HepG2 (cell line): ENCODE measurements at regions not wholly inside any gene's neighbourhood (a gene's known extent, or its start where the extent isn't known, plus 50 kb on each side); places are given as distances from the start of the nearest gene placed in this dataset.

Source experiments
- ATAC-seq: fragments of 200-7000 bp; cut with Tn5 transposase; 3 replicates; pipeline ENCODE4 v1.9.1; 2020; ENCODE audit warnings: mild to moderate bottlenecking, moderate library complexity
- BruUV-seq: library from RNA; stranded (reverse); fragments of 400-500 nt; replicated peaks from 2 replicates; lab custom pipeline; 2021; lab: Mats Ljungman, UMichigan
- CTCF ChIA-PET: fragments of 300-600 bp; formaldehyde crosslinking; extraction: SDS; loops from one replicate; lab custom pipeline; 2021; ENCODE audit warnings: low total read pairs, inconsistent platforms, low intra/inter-chr PET ratio; lab: Yijun Ruan, JAX
- POLR2A ChIA-PET: fragments of 350-600 bp; sonication (Branson Sonifier 250); formaldehyde crosslinking; loops from one replicate; lab custom pipeline; 2020; ENCODE audit warnings: antibody characterized with exemption, inconsistent platforms; lab: Yijun Ruan, JAX
- DNase-seq: peaks from one replicate; pipeline ENCODE4 v3.0.0-alpha.2; 2015; ENCODE audit warnings: low spot score
- FAIRE-seq: peaks from 3 replicates; lab custom pipeline; 2011; peaks lifted over from hg19 to GRCh38; lab: Jason Lieb, UNC
- H2AFZ ChIP-seq: one replicate; pipeline ENCODE4 v1.6.1; 2011; ENCODE audit warnings: low read length, inconsistent platforms
- H3K27ac ChIP-seq: fragments of 300-600 bp; 3 replicates; pipeline ENCODE4 v1.8.0; 2011; ENCODE audit warnings: mixed run types, mild to moderate bottlenecking, mixed read lengths, low read length, inconsistent platforms; ENCODE audit not compliant: insufficient read depth; ENCODE audit errors: extremely low read length
- H3K27me3 ChIP-seq, 2 experiments: fragments of 200-600 bp in 1 of 2; 2 replicates in 1 of 2; 3 replicates in 1 of 2; pipeline versions ENCODE4 v1.6.0 to v1.8.0; 2011; ENCODE audit warnings: low read length in 2 of 2, mild to moderate bottlenecking in 2 of 2, moderate library complexity in 2 of 2, inconsistent platforms in 1 of 2; ENCODE audit not compliant: insufficient read depth in 2 of 2, control insufficient read depth in 1 of 2
- H3K36me3 ChIP-seq, 2 experiments: fragments of 200-600 bp in 1 of 2; replicated peaks in 1 of 2; 2 replicates in 1 of 2; 3 replicates in 1 of 2; pipeline versions ENCODE4 v1.5.1 to v1.8.0; 2011; ENCODE audit warnings: low read length in 2 of 2, inconsistent platforms in 1 of 2; ENCODE audit not compliant: insufficient read depth in 2 of 2, control insufficient read depth in 1 of 2
- H3K4me1 ChIP-seq: 2 replicates; pipeline ENCODE4 v1.5.1; 2012; ENCODE audit warnings: low read length, inconsistent platforms; ENCODE audit not compliant: insufficient read depth
- H3K4me2 ChIP-seq: 2 replicates; pipeline ENCODE4 v1.6.0; 2011; ENCODE audit warnings: low read depth, low read length, inconsistent platforms
- H3K4me3 ChIP-seq, 3 experiments: fragments of 200-600 bp in 1 of 3; sonication (generic), shearing (Covaris generic) in 1 of 3; replicated peaks in 1 of 3; 2 replicates each; pipeline ENCODE4 v1.5.1; 2011 to 2016; ENCODE audit warnings: low read length in 3 of 3, inconsistent platforms in 2 of 3, low read depth in 2 of 3, mild to moderate bottlenecking in 2 of 3, control low read depth in 1 of 3, mixed read lengths in 1 of 3; ENCODE audit not compliant: insufficient read depth in 1 of 3
- H3K79me2 ChIP-seq: one replicate; pipeline ENCODE4 v1.6.1; 2011; ENCODE audit warnings: low read length, inconsistent platforms; ENCODE audit not compliant: insufficient read depth
- H3K9ac ChIP-seq: 2 replicates; pipeline ENCODE4 v1.6.0; 2011; ENCODE audit warnings: mild to moderate bottlenecking, low read depth, low read length, inconsistent platforms; ENCODE audit not compliant: insufficient read depth
- H3K9me3 ChIP-seq: 2 replicates; pipeline ENCODE4 v1.5.1; 2012; ENCODE audit warnings: mild to moderate bottlenecking, low read length
- H4K20me1 ChIP-seq: 2 replicates; pipeline ENCODE4 v1.6.0; 2011; ENCODE audit warnings: inconsistent platforms, mild to moderate bottlenecking, low read length, moderate library complexity; ENCODE audit not compliant: insufficient read depth
- ATF7 ChIP-seq, 2 experiments: fragments of 450-650 bp in 1 of 2; sonication (generic) in 1 of 2; formaldehyde crosslinking in 1 of 2; IDR thresholded peaks; 2 replicates each; pipeline versions ENCODE4 v1.4.0 to v1.6.1; 2016 to 2020; ENCODE audit warnings: antibody characterized with exemption in 1 of 2, mild to moderate bottlenecking in 1 of 2, missing genetic modification reagents in 1 of 2
- MLLT10 ChIP-seq: sonication (generic); formaldehyde crosslinking; IDR thresholded peaks from 2 replicates; pipeline ENCODE4 v1.4.0; 2020; ENCODE audit warnings: missing genetic modification reagents
- RAD51 ChIP-seq: fragments of 450-650 bp; IDR thresholded peaks from 2 replicates; pipeline ENCODE4 v1.6.1; 2016; ENCODE audit warnings: borderline replicate concordance
- USF2 ChIP-seq, 2 experiments: sonication (generic) in 1 of 2; formaldehyde crosslinking in 1 of 2; IDR thresholded peaks; 2 replicates each; pipeline versions ENCODE4 v1.5.1 to v1.6.1; 2011 to 2020; ENCODE audit warnings: borderline replicate concordance in 1 of 2, low read depth in 1 of 2, low read length in 1 of 2, mild to moderate bottlenecking in 1 of 2, missing genetic modification reagents in 1 of 2, moderate library complexity in 1 of 2
- ZBTB21 ChIP-seq: sonication (generic); formaldehyde crosslinking; IDR thresholded peaks from 2 replicates; pipeline ENCODE4 v1.4.0; 2020; ENCODE audit warnings: missing genetic modification reagents
- ZNF598 ChIP-seq: sonication (generic); formaldehyde crosslinking; IDR thresholded peaks from 2 replicates; pipeline ENCODE4 v1.5.1; 2020; ENCODE audit warnings: mild to moderate bottlenecking, missing genetic modification reagents, borderline replicate concordance
- ZNF710 ChIP-seq: sonication (generic); formaldehyde crosslinking; IDR thresholded peaks from 2 replicates; pipeline ENCODE4 v1.5.0; 2020; ENCODE audit warnings: mild to moderate bottlenecking, missing genetic modification reagents, borderline replicate concordance
- WGBS: methylation state at CpG from one replicate; pipeline ENCODE4 v1.1.6; 2017; ENCODE audit warnings: low lambda C conversion rate; 5-methylcytosine and 5-hydroxymethylcytosine counted together
- in situ Hi-C: cut with HindIII; loops from 2 replicates; pipeline ENCODE4 v1.10.0; 2017; ENCODE audit warnings: low pct_unique_long_range_greater_than_20kb; ENCODE audit not compliant: extremely low pct_ligation_motif_present
- intact Hi-C: fragments of 100-400 bp; cut with micrococcal nuclease; formaldehyde crosslinking; loops from one replicate; pipeline ENCODE4 v1.10.0; 2022; ENCODE audit not compliant: unreplicated experiment
- TF ChIP-seq, protein P1 (sequence below): sonication (generic); formaldehyde crosslinking; IDR thresholded peaks from 2 replicates; pipeline ENCODE4 v1.5.1; 2020; ENCODE audit warnings: mild to moderate bottlenecking, missing genetic modification reagents, borderline replicate concordance
- TF ChIP-seq, protein P2 (sequence below): sonication (generic); formaldehyde crosslinking; conservative IDR thresholded peaks from 2 replicates; pipeline ENCODE4 v1.4.0; 2020; ENCODE audit warnings: missing genetic modification reagents

GRCh38 chr2:45242161-45242741, 233.0 kb upstream of the SIX2 start:
- Histone ChIP-seq H3K4me3 (no peak overlapping the region), H3K79me2 (no peaks in the 10 kb centered on the region), H3K27ac (no peak overlapping the region), H3K36me3 (no peaks in the 10 kb centered on the region), H3K9ac (no peak overlapping the region), H3K27me3 (peaks cover 0 to 2% of the 10 kb centered on the region in 2 experiments; a peak in 2 of 5 replicates), H2AFZ (no peak overlapping the region), H3K9me3 (no peaks in the 10 kb centered on the region), H4K20me1 (no peaks in the 10 kb centered on the region), H3K4me1 (peaks cover 18% of the 10 kb centered on the region), H3K4me2 (no peak overlapping the region)
- intact Hi-C loops: no loop called here
- POLR2A ChIA-PET: interaction anchor here (0.9 kb wide), 1 partner anchor 31 kb away, joined by 3 read pairs; no protein-coding TSS in a partner anchor
- TF ChIP-seq MLLT10 (CRISPR knock-in tag) (no peak), ZBTB21 (peak; percentile 58; the same call in 1 of the 2 replicates), ATF7 (IDR thresholded peaks at IDR 0.05) (peak; percentile 40; the same call in 1 of the 2 replicates), ATF7 (CRISPR knock-in tag; IDR thresholded peaks at IDR 0.05) (no peak), RAD51 (peak; percentile 41; the same call in 1 of the 2 replicates), USF2 (IDR thresholded peaks at IDR 0.05; ENCODE audit: low read depth, low read length) (peak; percentile 55; the same call in 1 of the 2 replicates), USF2 (CRISPR knock-in tag; IDR thresholded peaks at IDR 0.05; ENCODE audit: borderline replicate concordance) (peak; percentile 38; the same call in 1 of the 2 replicates), ZNF598 (CRISPR knock-in tag) (no peak), ZNF710 (CRISPR knock-in tag) (no peak)
- TF ChIP-seq, protein P1, sequence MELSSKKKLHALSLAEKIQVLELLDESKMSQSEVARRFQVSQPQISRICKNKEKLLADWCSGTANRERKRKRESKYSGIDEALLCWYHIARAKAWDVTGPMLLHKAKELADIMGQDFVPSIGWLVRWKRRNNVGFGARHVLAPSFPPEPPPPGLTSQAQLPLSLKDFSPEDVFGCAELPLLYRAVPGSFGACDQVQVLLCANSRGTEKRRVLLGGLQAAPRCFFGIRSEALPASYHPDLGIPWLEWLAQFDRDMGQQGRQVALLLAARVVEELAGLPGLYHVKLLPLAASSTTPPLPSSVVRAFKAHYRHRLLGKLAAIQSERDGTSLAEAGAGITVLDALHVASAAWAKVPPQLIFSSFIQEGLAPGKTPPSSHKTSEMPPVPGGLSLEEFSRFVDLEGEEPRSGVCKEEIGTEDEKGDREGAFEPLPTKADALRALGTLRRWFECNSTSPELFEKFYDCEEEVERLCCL: no peak
- TF ChIP-seq, protein P2, sequence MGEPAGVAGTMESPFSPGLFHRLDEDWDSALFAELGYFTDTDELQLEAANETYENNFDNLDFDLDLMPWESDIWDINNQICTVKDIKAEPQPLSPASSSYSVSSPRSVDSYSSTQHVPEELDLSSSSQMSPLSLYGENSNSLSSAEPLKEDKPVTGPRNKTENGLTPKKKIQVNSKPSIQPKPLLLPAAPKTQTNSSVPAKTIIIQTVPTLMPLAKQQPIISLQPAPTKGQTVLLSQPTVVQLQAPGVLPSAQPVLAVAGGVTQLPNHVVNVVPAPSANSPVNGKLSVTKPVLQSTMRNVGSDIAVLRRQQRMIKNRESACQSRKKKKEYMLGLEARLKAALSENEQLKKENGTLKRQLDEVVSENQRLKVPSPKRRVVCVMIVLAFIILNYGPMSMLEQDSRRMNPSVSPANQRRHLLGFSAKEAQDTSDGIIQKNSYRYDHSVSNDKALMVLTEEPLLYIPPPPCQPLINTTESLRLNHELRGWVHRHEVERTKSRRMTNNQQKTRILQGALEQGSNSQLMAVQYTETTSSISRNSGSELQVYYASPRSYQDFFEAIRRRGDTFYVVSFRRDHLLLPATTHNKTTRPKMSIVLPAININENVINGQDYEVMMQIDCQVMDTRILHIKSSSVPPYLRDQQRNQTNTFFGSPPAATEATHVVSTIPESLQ: no peak
- CTCF ChIA-PET: no interaction called here
- no peak for ATAC-seq
- BruUV-seq: no TSS peak
- DNase-seq: no peak
- 7% methylated on average over 6 of the region's 6 CpGs for WGBS
- in situ Hi-C loops: no loop called here
- FAIRE-seq: no peak
